ENCODE measurements at regions not wholly inside any gene's neighbourhood (a gene's known extent, or its start where the extent isn't known, plus 50 kb on each side); places are given as distances from the start of the nearest gene placed in this dataset.
"Not testable (repeated sequence)": the region's sequence is repeated elsewhere in the genome, so short reads cannot be mapped to it uniquely, and the experiment has no call there.

GRCh38 chr6:91198588-91199255, 611.9 kb upstream of the MAP3K7 start:
- H3K4me3 ChIP-seq (ENCODE audit: low read depth, low read length) = no peak overlapping the region
- no peak for TF ChIP-seq CTCF (IDR thresholded peaks at IDR 0.05; ENCODE audit: control insufficient read depth, extremely low read depth, insufficient read depth)
- DNase-seq (ENCODE audit: low read depth) = no peak

- H3K4me3 ChIP-seq (ENCODE audit: low read depth, low read length) = no peak overlapping the region
- no peak for DNase-seq (ENCODE audit: low read depth)
- no peak for TF ChIP-seq CTCF (IDR thresholded peaks at IDR 0.05; ENCODE audit: control insufficient read depth, extremely low read depth, insufficient read depth)
Observed at GRCh38 chr6:91196729-91197128, 609.9 kb upstream of the MAP3K7 start.

GRCh38 chr6:91193446-91193845, 606.6 kb upstream of the MAP3K7 start:
- no peak for DNase-seq (ENCODE audit: low read depth)
- no peak overlapping the region for H3K4me3 ChIP-seq (ENCODE audit: low read depth, low read length)
- no peak for TF ChIP-seq CTCF (IDR thresholded peaks at IDR 0.05; ENCODE audit: control insufficient read depth, extremely low read depth, insufficient read depth)

GRCh38 chr6:91190041-91190440, 603.2 kb upstream of the MAP3K7 start:
- H3K4me3 ChIP-seq (ENCODE audit: low read depth, low read length); DNase-seq (ENCODE audit: low read depth): not testable (repeated sequence)

- TF ChIP-seq CTCF (IDR thresholded peaks at IDR 0.05; ENCODE audit: control insufficient read depth, extremely low read depth, insufficient read depth) = no peak
- no peak overlapping the region for H3K4me3 ChIP-seq (ENCODE audit: low read depth, low read length)
- DNase-seq (ENCODE audit: low read depth) = no peak
Observed at GRCh38 chr6:91185072-91185471, 598.2 kb upstream of the MAP3K7 start.

GRCh38 chr6:91181416-91181815, 594.5 kb upstream of the MAP3K7 start:
- no peak overlapping the region for H3K4me3 ChIP-seq (ENCODE audit: low read depth, low read length)
- TF ChIP-seq CTCF (IDR thresholded peaks at IDR 0.05; ENCODE audit: control insufficient read depth, extremely low read depth, insufficient read depth) = no peak
- DNase-seq (ENCODE audit: low read depth) = no peak

- no peak for DNase-seq (ENCODE audit: low read depth)
- TF ChIP-seq CTCF (IDR thresholded peaks at IDR 0.05; ENCODE audit: control insufficient read depth, extremely low read depth, insufficient read depth) = no peak
- no peak overlapping the region for H3K4me3 ChIP-seq (ENCODE audit: low read depth, low read length)
Observed at GRCh38 chr6:91173651-91174050, 586.8 kb upstream of the MAP3K7 start.
